HG03457 (cell line): ENCODE measurements at regions not wholly inside any gene's neighbourhood (a gene's known extent, or its start where the extent isn't known, plus 50 kb on each side); places are given as distances from the start of the nearest gene placed in this dataset.

Source experiments
- ATAC-seq: cut with Tn5 transposase; IDR thresholded peaks from one replicate; pipeline ENCODE4 v1.9.1; 2021; ENCODE audit warnings: moderate number of reproducible peaks; ENCODE audit not compliant: unreplicated experiment

DNA sequence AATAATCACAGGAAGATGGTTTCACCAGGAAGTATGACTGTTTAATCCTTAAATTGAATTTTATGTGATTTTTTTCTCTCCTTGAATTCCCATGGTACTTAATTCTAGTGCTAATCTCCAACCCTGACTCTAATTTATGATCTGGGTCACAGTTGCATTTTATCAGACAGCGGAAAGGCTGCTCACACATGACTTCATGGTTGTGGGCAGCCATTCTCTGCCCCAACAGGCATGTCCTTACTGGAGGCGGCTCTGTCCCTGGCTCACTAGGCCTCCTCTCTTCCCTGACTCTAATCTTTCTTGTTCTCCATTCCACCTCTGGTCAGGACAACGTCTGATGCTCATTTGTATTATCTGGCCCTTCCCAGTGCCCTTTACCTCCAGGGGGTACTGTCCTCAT, 184.4 kb downstream of the CHST1 start:
- ATAC-seq = no peak

DNA sequence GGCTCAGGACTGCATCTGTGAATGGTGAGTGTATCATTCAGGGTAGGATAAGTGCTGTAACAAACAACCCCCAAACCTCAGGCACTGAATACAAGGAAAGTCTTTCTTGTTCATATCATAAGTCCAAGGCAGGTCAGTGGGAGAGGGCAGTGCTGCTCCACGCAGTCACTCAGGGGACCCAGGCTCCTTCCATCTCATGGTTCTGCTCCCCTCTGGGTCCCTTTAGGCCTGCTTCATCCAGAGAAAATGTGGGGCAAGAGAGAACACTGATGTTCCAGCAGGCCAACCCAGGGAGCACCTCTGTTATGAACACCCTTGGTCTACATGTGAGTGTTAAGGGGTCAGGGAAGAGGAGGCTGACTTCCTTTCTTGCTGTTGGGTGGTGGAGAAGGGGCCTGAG, 187.8 kb downstream of the CHST1 start:
- no peak for ATAC-seq

GRCh38 chr11:45476126-45476525, 189.3 kb downstream of the CHST1 start:
- no peak for ATAC-seq

- ATAC-seq = no peak
Measured at GRCh38 chr11:45475173-45475572, 189.0 kb upstream of the SYT13 start.

DNA sequence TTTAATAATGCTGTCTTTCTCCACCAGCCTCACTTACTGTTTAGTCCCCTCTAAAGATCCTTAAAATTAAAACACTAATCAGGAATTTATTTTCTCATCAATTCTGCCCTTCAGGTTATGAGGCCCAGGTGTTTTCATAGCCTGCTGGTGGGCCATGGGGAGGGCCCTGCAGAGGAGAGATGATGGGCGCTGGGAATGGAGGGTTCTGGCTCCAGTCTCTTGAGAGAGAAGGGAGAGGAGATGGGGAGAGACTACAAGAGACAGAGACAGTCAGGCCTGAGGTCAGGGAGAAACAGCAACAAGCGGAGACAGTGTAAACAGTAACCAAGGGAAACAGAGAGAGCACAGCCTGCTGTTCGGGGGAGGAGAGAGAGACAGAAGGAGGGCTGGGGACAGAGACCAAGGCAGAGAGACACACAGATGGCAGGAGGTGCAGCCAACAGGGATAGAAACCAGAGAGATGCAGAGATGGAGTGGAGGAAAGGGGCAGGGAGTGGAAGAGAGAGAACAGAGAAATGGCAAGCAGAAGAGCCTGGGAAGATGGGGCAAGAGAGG, 187.3 kb upstream of the SYT13 start:
- ATAC-seq = no peak

DNA sequence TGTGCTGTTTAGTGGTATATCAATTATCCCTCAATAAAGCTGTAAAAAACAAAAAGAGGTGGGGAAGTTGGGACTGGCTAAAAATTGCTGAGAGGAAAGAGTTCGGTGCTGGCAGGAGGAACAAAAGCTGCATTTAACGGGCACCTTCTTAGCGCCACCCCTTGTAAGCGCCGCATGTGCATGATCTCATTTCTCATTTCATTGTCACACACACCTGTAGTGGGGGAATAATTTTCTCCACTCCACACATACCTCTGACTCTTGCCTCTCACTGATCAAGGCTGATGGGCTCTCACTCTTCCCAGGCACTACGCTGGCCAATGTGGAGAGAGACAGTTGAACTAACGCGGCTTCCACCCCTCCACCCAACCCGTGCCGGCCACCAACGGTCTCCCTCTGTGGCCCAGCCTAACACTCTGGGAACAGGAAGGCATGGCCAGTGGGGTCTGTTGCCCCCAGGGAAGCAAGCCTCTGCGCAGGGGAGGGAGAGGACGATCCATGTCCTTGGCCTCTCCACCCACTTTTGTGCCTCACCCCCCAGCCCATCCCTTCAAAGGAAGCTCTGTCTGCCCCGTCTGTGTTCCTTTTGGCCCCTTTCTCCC, 186.7 kb upstream of the SYT13 start:
- no peak for ATAC-seq

GRCh38 chr11:45471266-45471665, 185.1 kb upstream of the SYT13 start:
- ATAC-seq = no peak

- ATAC-seq = no peak
Measured at GRCh38 chr11:45470794-45471167, 184.6 kb upstream of the SYT13 start.

GRCh38 chr11:45470151-45470793, 184.1 kb upstream of the SYT13 start:
- no peak for ATAC-seq

GRCh38 chr11:45468267-45468856, 182.2 kb upstream of the SYT13 start:
- ATAC-seq = no peak

- no peak for ATAC-seq
Measured at GRCh38 chr11:45463541-45463940, 177.4 kb upstream of the SYT13 start.

DNA sequence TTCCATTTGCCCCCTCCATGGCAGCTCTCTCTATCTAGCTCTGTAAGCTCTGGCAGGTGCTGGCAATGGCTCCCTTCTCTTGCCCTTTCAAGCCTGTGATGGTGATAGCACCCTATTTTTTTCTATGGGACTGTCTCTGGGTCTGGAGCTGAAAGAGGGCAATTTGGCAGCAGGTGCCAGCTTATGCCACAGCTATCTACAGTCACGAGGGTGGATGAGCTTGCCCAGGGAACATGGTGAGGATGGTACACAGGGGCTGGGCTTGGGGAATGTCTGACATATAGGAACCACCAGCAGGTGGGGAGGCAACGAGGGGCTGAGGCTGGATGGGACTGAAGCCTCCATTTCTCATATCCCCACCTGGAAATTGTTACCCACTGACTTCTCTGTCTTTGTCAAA, 175.4 kb upstream of the SYT13 start:
- ATAC-seq = no peak

GRCh38 chr11:45459491-45459890, 173.3 kb upstream of the SYT13 start:
- no peak for ATAC-seq

- no peak for ATAC-seq
Measured at GRCh38 chr11:45458269-45458668, 172.1 kb upstream of the SYT13 start.

DNA sequence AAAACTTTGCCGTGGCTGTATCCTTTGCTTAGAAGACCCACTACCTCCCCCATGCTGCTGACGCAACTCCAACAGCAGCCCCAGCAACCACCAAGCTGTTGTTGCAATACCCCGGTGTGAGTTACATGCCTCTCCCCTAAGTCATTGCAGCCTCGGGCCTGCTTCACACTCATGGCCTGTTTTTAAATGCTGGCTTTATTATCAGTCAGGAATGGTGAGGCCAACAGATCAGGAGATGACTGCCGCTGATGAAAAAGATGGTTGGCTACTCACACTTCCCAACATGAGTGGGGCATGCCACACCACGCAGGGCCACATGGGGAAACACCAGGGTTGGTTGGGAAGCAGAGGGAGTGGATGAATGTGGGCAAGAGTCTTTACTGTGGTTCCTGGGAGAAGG, 171.5 kb upstream of the SYT13 start:
- ATAC-seq = no peak

DNA sequence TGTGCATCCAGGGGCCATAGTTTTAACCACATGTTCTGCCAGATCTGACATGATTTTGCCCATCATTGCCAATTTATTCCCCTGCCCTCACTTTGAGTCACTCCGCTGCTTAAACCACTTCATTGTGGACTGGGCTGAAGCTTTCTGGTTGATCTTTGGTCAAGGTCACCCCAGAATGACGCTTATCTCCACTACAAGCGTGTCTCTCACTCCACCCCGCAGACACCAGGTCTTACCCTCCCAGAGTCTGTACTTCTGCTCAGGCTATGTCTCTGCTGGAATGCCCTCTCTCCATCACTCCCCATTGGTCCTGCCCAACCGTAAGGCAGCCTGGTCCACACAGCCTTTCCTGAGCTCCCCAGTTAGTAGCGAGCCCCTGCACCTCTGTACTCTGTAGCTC, 170.5 kb upstream of the SYT13 start:
- no peak for ATAC-seq

DNA sequence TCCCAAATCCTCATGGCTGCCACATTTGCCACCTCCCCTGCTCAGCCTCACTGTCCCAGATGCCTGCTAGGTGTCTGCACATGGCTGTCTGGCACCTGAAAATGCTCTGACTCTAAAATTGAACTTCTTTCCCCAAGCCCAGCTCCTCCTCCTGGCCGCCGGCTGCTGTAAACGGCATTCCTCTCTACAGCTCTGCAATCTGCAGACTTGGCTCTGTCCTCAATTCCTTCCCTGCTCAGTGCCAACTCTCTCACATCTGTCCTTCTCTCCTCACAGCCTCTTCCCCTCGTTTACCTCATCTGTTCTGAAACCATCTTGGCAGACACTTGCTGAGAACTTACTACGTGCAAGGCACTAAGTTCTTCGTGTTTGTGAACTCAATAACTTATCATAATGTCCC, 169.4 kb upstream of the SYT13 start:
- ATAC-seq = no peak

GRCh38 chr11:45454917-45455401, 168.8 kb upstream of the SYT13 start:
- ATAC-seq = no peak

- no peak for ATAC-seq
Measured at GRCh38 chr11:45453721-45454120, 167.6 kb upstream of the SYT13 start.

DNA sequence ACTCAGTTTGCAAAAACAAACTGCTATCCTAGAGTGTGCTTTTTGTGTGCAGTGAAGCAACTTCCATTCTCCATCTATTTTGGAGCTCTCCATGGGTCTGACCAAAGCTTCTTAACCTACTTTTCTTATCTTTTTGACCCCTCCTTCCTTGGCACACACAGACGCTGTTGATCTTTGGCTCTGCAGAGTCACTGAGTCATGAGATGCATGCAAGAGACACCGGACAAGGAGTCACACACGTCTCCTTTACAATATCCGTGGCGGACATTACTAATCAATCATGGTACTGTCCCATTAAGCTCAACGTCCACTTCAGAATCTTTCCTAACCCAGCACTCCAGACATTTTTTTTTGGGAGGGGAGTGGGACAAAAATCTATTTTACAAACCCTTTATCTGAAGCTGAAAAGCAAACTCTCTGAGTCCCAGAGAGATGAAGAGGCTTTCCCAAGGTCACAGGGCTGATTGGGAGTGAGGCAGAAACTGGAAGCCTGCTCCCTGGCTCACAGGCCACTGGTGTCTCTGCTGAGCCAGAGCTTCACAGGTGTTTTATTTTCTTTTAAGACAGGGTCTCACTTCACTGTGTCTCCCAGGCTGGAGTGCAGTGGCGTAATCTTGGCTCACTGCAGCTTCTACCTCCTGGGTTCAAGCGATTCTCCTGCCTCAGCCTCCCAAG, 165.8 kb upstream of the SYT13 start:
- ATAC-seq = no peak

- no peak for ATAC-seq
Measured at GRCh38 chr11:45450189-45450588, 164.0 kb upstream of the SYT13 start.
